Osteoblast (primary cell): ENCODE measurements at regions not wholly inside any gene's neighbourhood (a gene's known extent, or its start where the extent isn't known, plus 50 kb on each side); places are given as distances from the start of the nearest gene placed in this dataset.

Experiments
- DNase-seq: peaks from one replicate; pipeline ENCODE4 v3.0.0; 2011; ENCODE audit warnings: low spot score, mixed read lengths; ENCODE audit not compliant: insufficient read length; ENCODE audit errors: missing footprints
- H2AFZ ChIP-seq: 2 replicates; pipeline ENCODE4 v1.6.0; 2011; ENCODE audit warnings: mild to moderate bottlenecking, low read length
- H3K27ac ChIP-seq: 2 replicates; pipeline ENCODE4 v1.5.1; 2011; ENCODE audit warnings: mild to moderate bottlenecking, low read depth, low read length, moderate library complexity
- H3K27me3 ChIP-seq: 2 replicates; pipeline ENCODE4 v1.6.0; 2012; ENCODE audit warnings: mild to moderate bottlenecking, control low read depth, inconsistent platforms, low read length, moderate library complexity; ENCODE audit not compliant: insufficient read depth
- H3K36me3 ChIP-seq: 2 replicates; pipeline ENCODE4 v1.5.1; 2011; ENCODE audit warnings: mild to moderate bottlenecking, low read length, control low read depth, moderate library complexity; ENCODE audit not compliant: insufficient read depth
- H3K4me1 ChIP-seq: 2 replicates; pipeline ENCODE4 v1.5.1; 2011; ENCODE audit warnings: mild to moderate bottlenecking, low read length, control low read depth, moderate library complexity; ENCODE audit not compliant: insufficient read depth
- H3K4me2 ChIP-seq: 2 replicates; pipeline ENCODE4 v1.6.0; 2011; ENCODE audit warnings: mild to moderate bottlenecking, low read length; ENCODE audit not compliant: insufficient read depth
- H3K4me3 ChIP-seq: fragments of 200-600 bp; sonication (generic); 3 replicates; pipeline ENCODE4 v1.5.1; 2012; ENCODE audit warnings: mild to moderate bottlenecking, low read length, inconsistent platforms; ENCODE audit not compliant: insufficient read depth
- H3K79me2 ChIP-seq: 2 replicates; pipeline ENCODE4 v1.6.0; 2012; ENCODE audit warnings: mild to moderate bottlenecking, low read length, control low read depth, inconsistent platforms; ENCODE audit not compliant: insufficient read depth
- H3K9me3 ChIP-seq: 2 replicates; pipeline ENCODE4 v1.5.1; 2011; ENCODE audit warnings: low read depth, low read length, control low read depth
- H4K20me1 ChIP-seq: 2 replicates; pipeline ENCODE4 v1.6.0; 2012; ENCODE audit warnings: mild to moderate bottlenecking, low read length, control low read depth; ENCODE audit not compliant: insufficient read depth
- CTCF ChIP-seq: IDR thresholded peaks from 2 replicates; pipeline ENCODE4 v1.5.1; 2011; ENCODE audit warnings: mild to moderate bottlenecking, low read depth, low read length, moderate library complexity; ENCODE audit errors: extremely low read depth

DNA sequence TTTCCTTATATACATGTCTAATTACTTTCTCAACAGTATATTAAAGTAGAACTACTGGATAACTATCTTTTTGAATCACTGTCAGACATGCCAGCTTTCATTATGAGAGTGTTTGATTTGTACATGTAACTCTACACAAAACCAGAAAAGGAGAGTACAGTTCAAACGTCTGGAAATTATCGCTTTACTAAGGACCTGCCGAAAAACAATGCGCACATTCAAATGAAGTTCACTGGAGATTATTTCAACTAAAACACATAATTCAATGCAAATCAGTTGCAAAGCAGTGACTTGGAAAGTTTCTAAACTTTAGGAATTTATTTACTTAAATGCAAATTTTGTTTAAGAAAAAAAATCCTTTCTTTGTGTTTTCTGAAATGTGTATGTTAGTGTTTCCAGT lies 942.5 kb downstream of the EFNA5 start:
- Histone ChIP-seq H3K4me2 (no peak overlapping the region), H3K4me1 (no peaks in the 10 kb centered on the region), H3K79me2 (no peaks in the 10 kb centered on the region), H2AFZ (no peak overlapping the region), H3K27me3 (no peaks in the 10 kb centered on the region), H3K36me3 (no peaks in the 10 kb centered on the region), H3K27ac (no peak overlapping the region), H3K9me3 (no peaks in the 10 kb centered on the region), H4K20me1 (no peaks in the 10 kb centered on the region), H3K4me3 (no peak overlapping the region)
- no peak for DNase-seq
- no peak for TF ChIP-seq CTCF

DNA sequence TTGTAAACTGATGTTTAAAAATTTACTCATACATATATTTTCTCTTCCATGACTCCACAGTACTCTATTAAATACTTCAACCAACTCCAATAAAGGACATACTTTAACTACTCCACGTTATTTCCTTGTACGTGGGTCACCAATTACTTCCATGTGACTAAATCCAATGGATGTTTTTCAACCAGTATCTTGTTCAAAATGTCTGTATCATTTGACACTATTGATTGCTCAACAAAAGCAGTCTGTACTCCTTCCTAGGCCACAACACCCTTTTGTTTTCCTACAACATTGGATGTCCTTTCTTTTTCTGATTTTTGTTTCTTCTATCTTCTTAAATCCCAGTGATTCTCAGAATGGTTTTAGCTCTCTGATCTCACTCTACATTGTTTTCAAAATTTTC lies 943.7 kb downstream of the EFNA5 start:
- no peak for DNase-seq
- TF ChIP-seq CTCF = no peak

GRCh38 chr5:106720367-106720766 lies 950.4 kb downstream of the EFNA5 start:
- no peak for TF ChIP-seq CTCF
- no peaks in the 10 kb centered on the region for H3K79me2 ChIP-seq
- H2AFZ ChIP-seq = no peak overlapping the region
- H3K36me3 ChIP-seq = no peaks in the 10 kb centered on the region
- no peaks in the 10 kb centered on the region for H4K20me1 ChIP-seq
- no peak overlapping the region for H3K4me2 ChIP-seq
- DNase-seq = no peak
- no peak overlapping the region for H3K4me3 ChIP-seq
- no peaks in the 10 kb centered on the region for H3K9me3 ChIP-seq
- H3K4me1 ChIP-seq = no peaks in the 10 kb centered on the region
- no peak overlapping the region for H3K27ac ChIP-seq
- no peaks in the 10 kb centered on the region for H3K27me3 ChIP-seq

More for the DNA sequence above, 943.7 kb downstream of the EFNA5 start:
- Histone ChIP-seq H3K36me3 (no peaks in the 10 kb centered on the region), H4K20me1 (no peaks in the 10 kb centered on the region), H2AFZ (no peak overlapping the region), H3K4me1 (no peaks in the 10 kb centered on the region), H3K4me2 (no peak overlapping the region), H3K9me3 (no peaks in the 10 kb centered on the region), H3K27me3 (no peaks in the 10 kb centered on the region), H3K79me2 (no peaks in the 10 kb centered on the region), H3K27ac (no peak overlapping the region), H3K4me3 (no peak overlapping the region)

DNA sequence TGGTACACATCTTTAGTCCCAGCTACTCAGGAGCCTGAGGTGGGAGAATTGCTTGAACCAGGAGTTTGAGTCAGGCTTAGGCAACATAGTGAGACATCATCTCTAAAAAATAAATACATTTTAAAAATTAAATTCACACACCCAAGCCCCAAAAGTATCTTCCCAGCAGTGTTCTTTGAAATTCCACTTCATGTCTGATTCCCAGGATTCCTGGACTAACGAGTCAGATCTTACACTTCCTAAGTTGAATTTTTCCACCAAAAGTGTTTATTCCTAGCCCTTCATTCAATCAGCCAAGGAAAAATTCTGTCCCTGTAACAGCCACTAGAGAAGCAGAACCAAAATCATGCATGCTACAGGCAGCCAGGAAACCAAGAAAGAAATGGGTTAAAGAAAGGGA lies 970.9 kb downstream of the EFNA5 start:
- Histone ChIP-seq H3K9me3 (no peaks in the 10 kb centered on the region), H3K4me3 (no peak overlapping the region), H3K36me3 (no peaks in the 10 kb centered on the region), H4K20me1 (no peaks in the 10 kb centered on the region), H3K4me1 (no peaks in the 10 kb centered on the region), H3K27ac (no peak overlapping the region), H3K79me2 (no peaks in the 10 kb centered on the region), H2AFZ (no peak overlapping the region), H3K27me3 (no peaks in the 10 kb centered on the region), H3K4me2 (no peak overlapping the region)
- no peak for TF ChIP-seq CTCF
- no peak for DNase-seq
